WERI-Rb-1 (cell line): ENCODE measurements at regions not wholly inside any gene's neighbourhood (a gene's known extent, or its start where the extent isn't known, plus 50 kb on each side); places are given as distances from the start of the nearest gene placed in this dataset.

Experiments used
- DNase-seq: peaks from one replicate; pipeline ENCODE4 v3.0.0-alpha.2; 2020
- H3K27ac ChIP-seq: fragments of 250-450 bp; sonication (Bioruptor Pico); 2 replicates; pipeline ENCODE4 v1.5.1; 2020; ENCODE audit warnings: mild to moderate bottlenecking, moderate library complexity
- H3K27me3 ChIP-seq: fragments of 250-450 bp; sonication (Bioruptor Pico); 2 replicates; pipeline ENCODE4 v1.5.1; 2021; ENCODE audit warnings: mild to moderate bottlenecking, low read depth, moderate library complexity; ENCODE audit not compliant: insufficient read depth, severe bottlenecking
- H3K36me3 ChIP-seq: fragments of 250-450 bp; sonication (Bioruptor Pico); 2 replicates; pipeline ENCODE4 v1.5.1; 2020; ENCODE audit warnings: mild to moderate bottlenecking, moderate library complexity
- H3K4me3 ChIP-seq: 2 replicates; pipeline ENCODE4 v1.5.1; 2011; ENCODE audit warnings: low read depth, mild to moderate bottlenecking, control low read depth, low read length
- H3K9me3 ChIP-seq: fragments of 250-450 bp; sonication (Bioruptor Pico); 2 replicates; pipeline ENCODE4 v1.5.1; 2021; ENCODE audit warnings: mild to moderate bottlenecking, moderate library complexity; ENCODE audit not compliant: severe bottlenecking
- TF ChIP-seq, protein P1 (sequence below): IDR thresholded peaks from 2 replicates; pipeline ENCODE4 v1.5.1; 2011; ENCODE audit warnings: low read depth, mild to moderate bottlenecking, control low read depth, inconsistent platforms, low read length

DNA sequence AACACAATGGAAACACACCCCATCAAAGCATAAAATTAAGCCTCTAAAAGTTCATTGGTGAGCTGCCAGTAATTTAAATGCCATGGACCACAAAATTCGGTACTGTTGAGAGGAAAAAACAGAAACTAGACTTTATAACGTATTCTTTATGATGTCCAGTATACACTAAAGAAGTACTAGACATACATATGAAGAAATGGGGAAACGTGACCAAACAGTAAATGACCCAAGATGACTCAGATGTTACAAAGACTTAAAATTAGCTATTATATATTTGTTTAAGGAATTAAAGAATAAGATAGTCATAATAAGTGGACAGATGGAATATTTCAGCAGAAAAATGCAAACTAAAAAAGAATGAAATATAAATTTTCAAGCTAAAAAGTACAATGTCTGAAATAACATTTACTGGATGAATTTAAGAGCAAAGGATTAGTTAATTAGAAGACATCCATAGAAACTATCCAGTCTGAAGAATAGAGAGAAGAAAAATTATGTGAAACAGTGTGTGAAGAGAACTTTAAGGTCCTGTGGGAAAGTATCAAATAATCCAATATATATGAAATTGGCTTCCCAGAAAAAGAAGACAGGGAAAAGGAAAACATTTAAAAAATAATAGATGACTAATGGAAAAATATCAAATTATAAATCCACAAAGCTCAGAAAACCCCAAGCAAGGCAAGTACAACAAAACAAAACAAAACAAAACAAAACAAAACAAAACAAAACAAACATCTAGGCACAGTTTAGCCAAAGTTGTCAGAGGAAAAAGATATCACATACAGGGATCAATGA lies 69.4 kb downstream of the SAMD9 start:
- TF ChIP-seq, protein P1, sequence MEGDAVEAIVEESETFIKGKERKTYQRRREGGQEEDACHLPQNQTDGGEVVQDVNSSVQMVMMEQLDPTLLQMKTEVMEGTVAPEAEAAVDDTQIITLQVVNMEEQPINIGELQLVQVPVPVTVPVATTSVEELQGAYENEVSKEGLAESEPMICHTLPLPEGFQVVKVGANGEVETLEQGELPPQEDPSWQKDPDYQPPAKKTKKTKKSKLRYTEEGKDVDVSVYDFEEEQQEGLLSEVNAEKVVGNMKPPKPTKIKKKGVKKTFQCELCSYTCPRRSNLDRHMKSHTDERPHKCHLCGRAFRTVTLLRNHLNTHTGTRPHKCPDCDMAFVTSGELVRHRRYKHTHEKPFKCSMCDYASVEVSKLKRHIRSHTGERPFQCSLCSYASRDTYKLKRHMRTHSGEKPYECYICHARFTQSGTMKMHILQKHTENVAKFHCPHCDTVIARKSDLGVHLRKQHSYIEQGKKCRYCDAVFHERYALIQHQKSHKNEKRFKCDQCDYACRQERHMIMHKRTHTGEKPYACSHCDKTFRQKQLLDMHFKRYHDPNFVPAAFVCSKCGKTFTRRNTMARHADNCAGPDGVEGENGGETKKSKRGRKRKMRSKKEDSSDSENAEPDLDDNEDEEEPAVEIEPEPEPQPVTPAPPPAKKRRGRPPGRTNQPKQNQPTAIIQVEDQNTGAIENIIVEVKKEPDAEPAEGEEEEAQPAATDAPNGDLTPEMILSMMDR = no peak
- no peaks in the 10 kb centered on the region for H3K9me3 ChIP-seq
- DNase-seq = no peak
- H3K4me3 ChIP-seq = no peak overlapping the region
- H3K27ac ChIP-seq = no peak overlapping the region
- no peaks in the 10 kb centered on the region for H3K27me3 ChIP-seq
- H3K36me3 ChIP-seq = no peaks in the 10 kb centered on the region

DNA sequence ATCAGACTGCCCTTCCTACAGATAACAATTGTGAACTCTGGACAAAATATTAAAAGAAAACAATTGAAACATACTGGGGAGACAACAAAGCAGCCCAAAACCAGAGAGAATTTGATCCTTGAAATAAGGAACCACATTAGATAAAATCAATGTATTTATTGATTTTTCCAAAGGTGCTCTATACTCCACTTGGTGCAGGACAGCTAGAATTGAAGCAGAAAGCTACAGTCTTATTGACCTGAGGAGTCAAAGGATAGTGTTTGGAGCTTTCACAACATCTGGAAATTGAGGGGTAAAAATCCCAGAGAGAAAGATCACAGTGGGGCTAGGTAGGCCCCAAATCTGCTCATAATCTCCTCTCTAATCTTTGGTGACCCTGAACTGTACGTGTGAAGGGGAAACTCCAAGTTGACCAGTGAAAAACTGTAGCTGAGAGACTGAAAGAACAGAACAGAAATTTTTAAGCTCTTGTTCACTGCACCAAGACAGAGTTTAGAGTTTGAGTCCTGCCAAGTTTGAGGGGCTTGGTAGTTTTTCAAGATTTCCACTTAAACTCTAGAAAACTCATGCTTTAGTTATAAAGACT lies 70.2 kb downstream of the SAMD9 start:
- Histone ChIP-seq H3K27ac (no peak overlapping the region), H3K9me3 (no peaks in the 10 kb centered on the region), H3K4me3 (no peak overlapping the region), H3K36me3 (no peaks in the 10 kb centered on the region), H3K27me3 (no peaks in the 10 kb centered on the region)
- DNase-seq = no peak
- TF ChIP-seq, protein P1 = no peak

DNA sequence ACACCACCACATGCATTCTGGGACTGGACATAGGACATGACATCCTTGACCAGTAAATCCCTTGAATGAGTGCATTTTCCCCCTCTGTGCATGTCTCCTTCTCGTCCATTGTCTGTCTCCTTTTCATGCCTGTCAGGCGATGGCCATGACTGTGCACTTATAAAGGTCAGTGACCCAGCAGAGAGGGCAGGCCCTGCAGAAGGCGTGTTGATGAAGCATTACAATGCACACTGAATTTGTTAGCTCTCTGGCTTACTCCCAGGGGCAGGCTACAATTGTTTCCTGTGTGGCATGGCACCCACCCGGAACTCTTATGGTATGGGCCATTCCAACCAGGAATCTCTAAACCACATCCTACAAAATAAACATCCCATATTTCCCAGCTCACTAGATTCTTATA lies 71.1 kb downstream of the SAMD9 start:
- TF ChIP-seq, protein P1 = no peak
- DNase-seq = no peak
- Histone ChIP-seq H3K27ac (no peak overlapping the region), H3K36me3 (no peaks in the 10 kb centered on the region), H3K4me3 (no peak overlapping the region), H3K9me3 (no peaks in the 10 kb centered on the region), H3K27me3 (no peaks in the 10 kb centered on the region)

DNA sequence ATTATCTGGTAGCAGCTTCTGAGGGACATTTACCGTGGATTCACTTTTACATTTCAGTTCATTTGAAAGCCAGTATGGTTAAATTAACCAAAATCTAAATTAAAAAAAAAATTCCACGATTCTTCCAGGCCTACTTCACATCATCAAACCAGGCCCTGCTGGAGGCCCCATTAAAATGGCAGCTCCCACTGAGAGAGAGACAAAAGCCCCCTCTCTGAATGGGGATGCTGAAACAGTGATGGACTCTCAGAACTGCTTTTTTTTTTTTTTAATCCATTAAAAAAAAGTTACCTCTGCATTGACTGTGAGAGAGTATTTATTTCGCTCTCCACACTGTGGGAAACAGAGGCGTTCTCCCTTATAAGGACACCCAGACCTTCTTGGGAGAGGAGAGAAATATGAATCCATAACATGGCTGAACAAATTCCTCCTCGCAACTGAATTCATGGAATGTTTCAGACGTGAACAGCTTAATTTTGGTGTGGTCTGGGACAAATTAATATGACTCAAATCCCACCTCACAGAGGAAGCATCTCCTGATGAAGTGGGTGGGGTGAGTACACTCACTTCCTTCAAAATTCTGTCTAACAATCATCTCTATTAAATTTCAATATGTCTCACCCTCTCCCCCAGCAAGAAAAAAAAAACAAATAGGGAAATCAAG lies 73.5 kb downstream of the SAMD9 start:
- no peak overlapping the region for H3K27ac ChIP-seq
- DNase-seq = no peak
- no peaks in the 10 kb centered on the region for H3K27me3 ChIP-seq
- no peak overlapping the region for H3K4me3 ChIP-seq
- no peaks in the 10 kb centered on the region for H3K9me3 ChIP-seq
- TF ChIP-seq, protein P1 = no peak
- H3K36me3 ChIP-seq = no peaks in the 10 kb centered on the region

DNA sequence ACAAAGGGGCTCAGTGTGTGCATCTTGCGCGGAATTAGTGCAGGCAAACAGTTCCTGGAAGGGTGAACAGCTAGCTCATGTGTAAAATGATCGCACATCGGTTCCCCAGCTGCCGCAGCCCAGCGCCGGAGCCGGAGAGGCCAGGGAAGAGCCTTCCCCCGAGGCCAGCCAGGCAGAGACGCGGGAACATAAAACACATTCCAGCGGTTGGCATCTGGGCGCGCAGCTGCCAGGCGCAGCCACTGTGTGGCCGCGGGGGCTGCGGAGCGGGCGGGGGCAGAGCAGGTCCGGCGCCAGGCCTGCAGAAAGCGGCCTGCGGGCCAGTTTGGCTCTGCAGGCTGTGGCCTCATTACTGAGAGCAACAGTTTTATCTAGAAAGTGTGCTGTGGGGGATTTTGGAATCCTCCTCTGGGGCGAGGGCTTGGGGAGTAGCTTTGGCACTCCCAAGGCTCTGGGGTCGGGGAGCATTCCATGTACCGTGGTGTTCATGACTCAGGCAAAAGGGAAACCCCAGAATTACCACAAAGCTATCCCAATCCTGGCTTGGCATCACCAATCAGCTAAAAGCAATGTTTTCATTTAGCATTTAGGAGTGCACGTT lies 74.3 kb downstream of the SAMD9 start:
- no peak overlapping the region for H3K4me3 ChIP-seq
- DNase-seq = no peak
- TF ChIP-seq, protein P1 = no peak
- no peak overlapping the region for H3K27ac ChIP-seq
- no peaks in the 10 kb centered on the region for H3K27me3 ChIP-seq
- H3K36me3 ChIP-seq = no peaks in the 10 kb centered on the region
- no peaks in the 10 kb centered on the region for H3K9me3 ChIP-seq
